ENCODE measurements at regions not wholly inside any gene's neighbourhood (a gene's known extent, or its start where the extent isn't known, plus 50 kb on each side); places are given as distances from the start of the nearest gene placed in this dataset.

DNA sequence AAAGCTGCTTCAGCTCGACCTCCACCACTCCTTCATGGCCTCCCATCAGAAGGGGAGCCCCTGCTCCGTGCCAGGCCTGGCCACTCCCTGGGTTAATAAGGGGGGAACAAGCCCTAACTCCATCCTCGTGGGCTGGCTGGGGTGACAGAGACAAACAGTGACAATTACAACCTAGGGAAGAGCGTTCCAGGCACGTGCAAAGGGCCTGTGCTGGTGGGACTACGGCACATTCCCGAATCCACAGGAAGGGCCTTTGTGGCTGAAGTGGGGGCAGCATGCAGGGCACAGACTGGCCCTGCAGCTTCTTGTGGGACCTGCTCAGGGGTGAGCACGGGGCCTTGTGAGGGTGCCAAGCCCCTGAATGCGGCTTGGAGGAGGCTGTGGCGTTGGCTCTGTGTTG lies 157.4 kb downstream of the C9orf50 start:
- H3K9me3 Mint-ChIP-seq: no peaks in the 10 kb centered on the region
- no peaks in the 10 kb centered on the region for H3K36me3 Mint-ChIP-seq (ENCODE audit: low read depth)
- peaks cover 65% of the 10 kb centered on the region for H3K4me1 Mint-ChIP-seq (ENCODE audit: low read depth)
- H3K27ac Mint-ChIP-seq: peak overlapping the region; percentile 23
- H3K4me3 Mint-ChIP-seq: no peak overlapping the region
- intact Hi-C loops (cut with micrococcal nuclease): no loop called here
- H3K27me3 Mint-ChIP-seq: no peaks in the 10 kb centered on the region

DNA sequence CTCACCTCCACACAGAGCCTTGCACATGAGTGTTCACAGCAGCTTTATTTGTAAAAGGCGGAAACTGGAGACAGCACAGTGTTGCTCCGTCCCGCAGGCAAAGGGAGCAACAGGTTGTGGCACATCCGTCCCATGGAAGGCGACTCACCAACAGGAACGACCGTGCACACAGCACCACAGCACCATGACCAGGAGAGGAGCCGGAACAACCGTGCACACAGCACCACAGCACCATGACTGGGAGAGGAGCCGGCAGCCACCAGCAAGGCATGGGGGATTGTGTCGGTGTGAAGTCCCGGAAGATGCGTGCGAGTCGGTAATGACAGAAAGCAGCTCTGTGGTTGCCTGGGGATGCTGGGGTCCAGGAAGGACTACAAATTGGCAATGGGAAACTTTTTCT lies 158.5 kb downstream of the C9orf50 start:
- Mint-ChIP-seq H3K4me1 (ENCODE audit: low read depth) (peaks cover 64% of the 10 kb centered on the region), H3K36me3 (ENCODE audit: low read depth) (no peaks in the 10 kb centered on the region), H3K4me3 (no peak overlapping the region), H3K27ac (peak overlapping the region; percentile 20), H3K27me3 (no peaks in the 10 kb centered on the region), H3K9me3 (no peaks in the 10 kb centered on the region)
- intact Hi-C loops (cut with micrococcal nuclease): no loop called here

DNA sequence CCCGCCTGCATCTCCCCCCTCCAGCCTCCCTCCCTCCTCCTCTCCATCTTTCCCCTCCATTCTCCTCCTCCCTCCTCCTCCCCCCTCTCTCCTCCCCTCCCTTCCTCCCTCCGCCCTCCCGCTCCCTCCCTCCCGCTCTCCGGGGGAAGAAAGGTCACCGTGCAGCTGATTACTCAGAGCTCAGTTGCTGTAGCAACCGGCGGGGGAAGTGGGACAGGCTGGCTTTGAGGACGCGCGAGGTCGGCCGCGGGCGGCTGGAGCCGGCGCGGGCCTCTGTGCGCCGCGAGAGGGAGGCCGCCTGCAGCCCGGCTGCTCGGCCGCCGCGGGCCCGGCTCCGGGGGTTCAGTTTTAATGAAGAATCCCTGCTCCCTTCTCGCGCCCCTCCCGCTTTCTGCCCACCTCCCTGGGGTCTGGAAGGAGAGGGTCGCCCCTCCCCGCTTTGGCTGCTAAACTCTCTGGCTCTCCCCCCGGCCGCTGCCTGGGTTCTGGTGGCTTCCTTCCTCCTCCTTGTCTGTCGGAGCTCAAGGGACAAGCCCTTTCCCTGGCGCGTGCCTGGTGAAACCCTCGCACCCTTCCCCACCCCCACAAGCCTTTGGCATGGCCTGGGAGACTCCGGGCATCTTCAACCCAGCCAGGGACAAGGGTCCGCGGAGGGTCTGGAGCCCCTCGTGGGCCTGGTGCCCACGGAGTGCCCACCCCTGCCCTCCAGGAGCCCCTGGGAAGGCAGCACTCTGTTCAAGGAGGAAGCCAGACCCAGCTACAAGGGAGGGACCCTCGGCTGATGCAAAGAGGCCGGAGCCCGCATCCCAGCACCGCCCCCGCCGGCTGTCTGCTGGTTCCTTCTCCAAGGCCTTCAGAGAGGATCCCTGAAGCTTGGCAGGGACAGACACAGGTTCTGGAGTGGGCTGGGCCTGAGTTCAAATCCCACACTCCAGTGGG lies 160.3 kb downstream of the C9orf50 start:
- H3K36me3 Mint-ChIP-seq (ENCODE audit: low read depth): no peaks in the 10 kb centered on the region
- peak overlapping the region; percentile 99 for H3K27ac Mint-ChIP-seq
- peaks cover 60% of the 10 kb centered on the region for H3K4me1 Mint-ChIP-seq (ENCODE audit: low read depth)
- H3K27me3 Mint-ChIP-seq: peaks cover 1% of the 10 kb centered on the region
- no peaks in the 10 kb centered on the region for H3K9me3 Mint-ChIP-seq
- intact Hi-C loops (cut with micrococcal nuclease): loop anchor here (1.0 kb wide), 1 partner anchor 36 kb away; no protein-coding TSS in a partner anchor
- H3K4me3 Mint-ChIP-seq: peak overlapping the region; percentile 82

DNA sequence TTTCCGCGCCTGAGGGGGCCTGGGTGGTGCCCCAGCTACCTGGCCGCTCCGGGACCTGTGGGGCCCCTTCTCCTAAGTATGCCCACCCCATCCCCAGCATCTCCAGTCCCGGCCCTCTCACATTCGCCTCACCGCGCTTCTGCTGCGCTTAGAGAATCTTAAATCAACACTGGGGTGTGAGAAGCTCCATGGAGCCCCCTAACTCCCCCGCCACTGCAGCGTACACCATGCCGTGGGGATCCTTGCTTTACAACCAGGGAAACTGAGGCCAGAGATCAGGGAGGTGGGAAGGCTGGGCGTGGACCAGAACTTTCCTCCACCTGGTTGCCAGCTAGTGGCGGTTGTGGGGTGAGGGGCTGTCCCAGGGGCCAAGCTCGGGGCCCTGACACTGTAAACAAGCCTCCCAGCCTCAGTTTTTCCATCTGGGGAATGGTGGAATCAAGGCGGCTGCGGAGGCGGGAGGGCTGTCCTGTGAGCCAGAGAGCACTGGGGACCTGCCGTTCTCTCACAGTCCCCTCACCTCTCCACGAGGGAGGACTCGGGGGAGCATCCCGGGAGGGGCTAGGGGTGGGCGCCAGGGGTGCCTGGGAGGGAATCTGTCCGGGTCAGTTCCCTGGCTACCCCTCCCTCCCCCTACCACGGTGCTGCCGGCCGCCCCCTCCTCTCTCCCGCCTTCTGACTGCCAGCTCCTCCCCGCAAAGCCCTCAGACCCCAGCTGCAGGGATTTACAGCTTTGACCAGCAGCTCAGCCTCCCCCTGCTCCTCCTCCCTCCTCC lies 161.2 kb downstream of the C9orf50 start:
- Mint-ChIP-seq H3K27ac (peak overlapping the region; percentile 99), H3K9me3 (no peaks in the 10 kb centered on the region), H3K4me1 (ENCODE audit: low read depth) (peaks cover 59% of the 10 kb centered on the region), H3K27me3 (peaks cover 3% of the 10 kb centered on the region), H3K36me3 (ENCODE audit: low read depth) (no peaks in the 10 kb centered on the region), H3K4me3 (no peak overlapping the region)
- intact Hi-C loops (cut with micrococcal nuclease): loop anchor here (1.0 kb wide), 1 partner anchor 37 kb away; no protein-coding TSS in a partner anchor

DNA sequence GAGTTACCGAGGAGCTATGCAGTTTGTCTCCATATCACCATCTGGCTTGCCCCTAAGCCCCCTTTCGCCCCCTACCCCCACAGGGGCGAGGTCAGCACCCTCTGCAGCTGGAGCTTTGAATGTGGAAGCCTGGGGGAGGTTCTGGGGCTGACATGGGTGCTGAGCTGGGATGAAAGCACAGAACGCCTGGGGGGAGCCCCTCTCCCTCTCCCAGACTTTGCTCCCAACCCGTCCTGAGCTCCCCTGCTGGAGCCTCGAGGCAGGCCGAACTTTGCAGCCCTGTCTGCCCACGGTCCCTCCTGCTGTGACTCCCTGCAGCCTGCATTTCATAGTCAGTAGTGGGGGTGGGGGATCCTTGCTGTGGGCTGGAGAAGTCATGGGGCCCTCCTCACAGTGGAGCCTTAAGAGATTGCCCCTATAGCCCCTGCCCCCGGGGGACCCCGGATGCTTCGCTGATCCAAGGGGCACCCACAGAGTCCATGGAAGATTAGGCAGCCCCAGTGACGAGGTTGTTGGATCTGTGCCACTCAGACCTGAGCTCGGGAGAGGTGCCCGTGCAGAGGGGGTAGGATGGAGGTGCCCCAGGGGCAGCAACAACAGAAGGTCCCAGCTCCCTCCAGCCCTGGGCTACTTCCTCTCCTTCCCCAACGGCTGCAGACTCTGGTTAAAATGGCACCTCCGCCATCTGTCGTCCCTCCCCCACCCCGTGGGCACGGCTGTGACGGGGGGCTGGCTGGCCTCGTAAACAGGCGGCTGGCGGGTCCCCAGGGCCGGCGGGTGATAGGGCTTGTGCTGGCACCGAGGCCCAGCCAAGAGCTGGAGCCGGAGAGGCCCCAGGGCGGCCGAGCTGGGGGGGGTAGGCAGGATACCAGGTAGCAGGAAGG lies 162.0 kb downstream of the C9orf50 start:
- H3K9me3 Mint-ChIP-seq: no peaks in the 10 kb centered on the region
- H3K36me3 Mint-ChIP-seq (ENCODE audit: low read depth): no peaks in the 10 kb centered on the region
- H3K27me3 Mint-ChIP-seq: peaks cover 3% of the 10 kb centered on the region
- intact Hi-C loops (cut with micrococcal nuclease): no loop called here
- peak overlapping the region; percentile 63 for H3K27ac Mint-ChIP-seq
- no peak overlapping the region for H3K4me3 Mint-ChIP-seq
- peaks cover 56% of the 10 kb centered on the region for H3K4me1 Mint-ChIP-seq (ENCODE audit: low read depth)

DNA sequence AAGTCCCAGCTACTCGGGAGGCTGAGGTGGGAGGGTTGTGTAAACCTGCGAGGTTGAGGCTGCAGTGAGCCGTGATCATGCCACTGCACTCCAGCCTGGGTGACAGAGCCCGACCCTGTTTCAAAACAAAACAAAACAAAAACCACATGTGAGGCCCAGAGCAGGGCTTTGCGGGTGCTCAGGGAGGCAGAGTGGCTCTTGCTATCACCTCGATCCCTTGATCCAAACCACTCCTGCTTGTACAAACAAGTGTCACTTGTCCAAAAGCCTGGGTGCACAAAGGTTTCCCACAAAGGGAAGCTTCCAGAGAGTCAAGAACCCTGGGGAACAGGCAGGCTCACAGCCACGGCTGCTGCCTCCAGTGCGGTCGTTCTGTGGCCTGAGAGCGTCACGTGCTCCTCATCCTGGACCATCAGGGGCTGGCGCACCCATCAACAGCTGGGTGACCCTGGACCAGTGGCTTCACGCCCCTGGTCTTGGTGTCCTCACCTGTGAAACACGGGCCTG lies 162.7 kb downstream of the C9orf50 start:
- Mint-ChIP-seq H3K9me3 (no peaks in the 10 kb centered on the region), H3K4me3 (no peak overlapping the region), H3K36me3 (ENCODE audit: low read depth) (no peaks in the 10 kb centered on the region), H3K4me1 (ENCODE audit: low read depth) (peaks cover 49% of the 10 kb centered on the region), H3K27me3 (peaks cover 3% of the 10 kb centered on the region), H3K27ac (peak overlapping the region; percentile 63)
- intact Hi-C loops (cut with micrococcal nuclease): no loop called here

DNA sequence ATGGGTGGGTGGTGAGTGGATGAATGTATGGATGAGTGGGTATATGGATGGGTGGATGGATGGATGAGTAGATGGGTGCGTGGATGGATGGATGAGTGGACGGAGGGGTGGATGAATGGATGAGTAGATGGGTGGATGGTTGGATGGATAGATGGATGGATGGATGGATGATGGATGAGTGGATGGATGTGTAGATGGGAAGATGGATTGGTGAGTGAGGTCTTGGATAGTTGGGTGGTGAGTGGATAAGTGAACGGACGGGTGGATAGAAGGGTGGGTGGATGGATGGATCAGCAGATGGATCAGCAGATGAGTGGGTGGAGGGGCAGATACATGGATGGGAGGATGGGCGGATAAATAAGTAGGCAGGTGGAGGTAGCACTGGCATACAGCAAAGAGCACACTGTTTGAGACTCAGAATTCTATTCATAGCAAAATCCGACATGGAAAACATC lies 163.5 kb downstream of the C9orf50 start:
- Mint-ChIP-seq H3K4me3 (no peak overlapping the region), H3K36me3 (ENCODE audit: low read depth) (no peaks in the 10 kb centered on the region), H3K9me3 (no peaks in the 10 kb centered on the region), H3K4me1 (ENCODE audit: low read depth) (peaks cover 48% of the 10 kb centered on the region), H3K27ac (no peak overlapping the region), H3K27me3 (peaks cover 3% of the 10 kb centered on the region)
- intact Hi-C loops (cut with micrococcal nuclease): no loop called here

DNA sequence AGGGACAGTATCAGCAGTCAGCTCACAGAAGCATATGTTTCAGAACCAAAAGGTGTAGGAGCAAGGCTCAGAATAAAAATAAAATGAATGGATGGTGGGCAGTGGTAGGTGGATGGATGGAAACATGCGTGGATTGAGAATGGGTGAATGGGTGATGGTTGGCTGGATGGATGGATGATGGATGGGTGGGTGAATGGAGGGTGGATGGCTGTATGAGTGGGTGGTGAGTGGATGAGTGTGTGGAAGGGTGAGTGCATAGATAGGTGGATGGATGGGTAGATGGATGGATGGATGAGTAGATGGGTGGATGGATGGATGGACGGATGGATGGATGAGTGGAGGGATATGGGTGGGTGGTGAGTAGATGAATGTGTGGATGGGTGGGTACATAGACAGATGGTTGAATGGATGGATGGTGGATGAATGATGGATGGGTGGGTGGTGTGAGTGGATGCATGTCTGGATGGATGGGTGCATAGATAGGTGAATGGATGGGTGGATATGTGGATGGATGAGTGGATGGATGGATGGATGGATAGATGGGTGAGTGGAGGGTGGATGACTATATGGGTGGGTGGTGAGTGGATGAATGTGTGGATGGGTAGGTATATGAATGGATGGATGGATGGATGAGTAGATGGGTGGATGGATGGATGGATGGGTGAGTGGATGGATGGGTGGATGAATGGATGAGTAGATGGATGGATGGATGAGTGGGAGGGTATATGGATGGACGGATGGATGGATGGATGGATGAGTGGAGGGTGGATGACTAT lies 164.2 kb downstream of the C9orf50 start:
- H3K27me3 Mint-ChIP-seq: peaks cover 7% of the 10 kb centered on the region
- no peaks in the 10 kb centered on the region for H3K9me3 Mint-ChIP-seq
- H3K36me3 Mint-ChIP-seq (ENCODE audit: low read depth): no peaks in the 10 kb centered on the region
- intact Hi-C loops (cut with micrococcal nuclease): no loop called here
- no peak overlapping the region for H3K4me3 Mint-ChIP-seq
- peaks cover 48% of the 10 kb centered on the region for H3K4me1 Mint-ChIP-seq (ENCODE audit: low read depth)
- no peak overlapping the region for H3K27ac Mint-ChIP-seq

DNA sequence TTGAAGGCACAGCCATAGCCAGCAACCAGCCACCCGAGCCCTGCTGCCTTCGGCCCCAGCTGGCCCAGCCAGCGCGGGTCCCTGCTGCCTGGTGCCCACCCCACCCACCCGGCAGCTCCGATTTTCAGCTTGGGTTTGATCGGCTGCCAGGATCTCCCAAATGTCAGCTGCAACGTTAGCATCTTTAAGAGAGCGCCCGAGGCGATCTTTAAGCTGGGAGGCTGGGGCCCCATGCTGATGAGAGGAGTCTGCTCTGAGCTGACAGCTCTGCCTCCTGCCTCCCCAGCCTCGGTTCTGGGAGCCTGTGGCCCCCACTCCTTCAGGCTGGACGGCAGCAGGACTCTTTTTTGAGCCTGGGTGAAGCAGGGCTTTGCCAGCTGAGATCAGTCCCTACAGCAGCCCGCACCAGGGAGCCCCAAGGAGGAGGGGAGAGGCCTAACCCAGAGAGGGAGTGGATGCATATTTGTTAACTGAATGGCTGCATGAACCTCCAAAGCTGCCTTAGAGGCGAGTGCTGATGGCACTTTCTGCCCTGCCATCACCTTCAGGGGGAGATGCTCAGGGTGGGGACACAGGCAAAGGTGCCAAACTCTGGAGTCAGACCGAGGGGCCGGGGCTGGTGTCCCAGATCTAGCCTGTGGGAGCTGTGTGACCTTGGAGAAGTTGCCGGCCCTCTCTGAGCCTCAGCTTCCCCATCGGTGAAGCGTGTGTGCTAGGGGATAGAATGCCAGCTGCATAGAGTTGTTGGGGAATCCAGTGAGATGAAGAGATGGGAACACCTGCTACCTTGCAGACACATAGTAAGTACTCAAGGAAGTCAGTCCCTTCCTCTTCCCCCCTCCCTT lies 165.5 kb downstream of the C9orf50 start:
- Mint-ChIP-seq H3K27me3 (peaks cover 7% of the 10 kb centered on the region), H3K9me3 (no peaks in the 10 kb centered on the region), H3K4me3 (no peak overlapping the region), H3K36me3 (ENCODE audit: low read depth) (no peaks in the 10 kb centered on the region), H3K4me1 (ENCODE audit: low read depth) (peaks cover 42% of the 10 kb centered on the region), H3K27ac (peak overlapping the region; percentile 11)
- intact Hi-C loops (cut with micrococcal nuclease): no loop called here

DNA sequence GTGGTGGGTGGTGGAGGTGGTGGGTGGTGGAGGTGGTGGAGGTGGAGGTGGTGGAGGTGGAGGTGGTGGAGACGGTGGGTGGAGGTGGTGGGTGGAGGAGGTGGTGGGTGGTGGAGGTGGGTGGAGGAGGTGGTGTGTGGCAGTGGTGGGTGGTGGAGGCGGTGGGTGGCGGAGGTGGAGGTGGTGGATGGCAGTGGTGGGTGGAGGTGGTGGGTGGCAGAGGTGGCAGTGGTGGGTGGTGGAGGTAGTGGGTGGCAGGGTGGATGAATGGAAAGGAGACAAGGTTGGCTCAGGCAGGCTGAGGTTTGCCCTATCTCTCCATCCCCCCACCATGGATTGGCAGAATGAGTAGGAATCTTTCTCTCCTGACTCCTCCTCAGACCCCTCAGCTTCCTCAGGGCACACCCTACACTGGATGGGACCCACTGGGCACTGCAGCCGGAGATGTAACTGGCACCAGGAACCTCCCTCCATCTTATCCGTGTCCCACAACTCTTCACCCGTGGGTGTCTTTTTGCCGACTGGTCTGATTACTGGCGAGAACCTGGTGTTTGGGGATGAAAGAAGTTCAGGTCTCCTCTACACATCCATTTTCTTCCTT lies 166.3 kb downstream of the C9orf50 start:
- no peak overlapping the region for H3K27ac Mint-ChIP-seq
- H3K36me3 Mint-ChIP-seq (ENCODE audit: low read depth): no peaks in the 10 kb centered on the region
- peaks cover 7% of the 10 kb centered on the region for H3K27me3 Mint-ChIP-seq
- H3K9me3 Mint-ChIP-seq: no peaks in the 10 kb centered on the region
- no peak overlapping the region for H3K4me3 Mint-ChIP-seq
- intact Hi-C loops (cut with micrococcal nuclease): no loop called here
- H3K4me1 Mint-ChIP-seq (ENCODE audit: low read depth): peaks cover 39% of the 10 kb centered on the region

DNA sequence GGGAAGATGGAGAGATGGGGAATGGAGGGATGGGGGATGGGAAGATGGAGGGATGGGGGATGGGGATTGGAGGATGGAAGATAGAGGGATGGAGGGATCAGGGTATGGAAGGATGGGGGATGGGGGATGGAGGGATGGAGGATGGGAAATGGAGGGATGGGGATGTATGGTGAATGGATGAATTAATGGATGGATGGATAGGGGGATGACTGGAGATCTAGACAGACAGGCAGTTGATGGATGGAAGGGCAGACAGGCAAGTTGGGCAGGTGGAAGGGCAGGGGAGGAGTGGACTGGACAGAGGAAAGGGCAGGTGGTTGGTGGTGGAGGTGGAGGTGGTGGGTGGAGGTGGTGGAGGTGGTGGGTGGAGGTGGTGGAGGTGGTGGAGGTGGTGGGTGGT lies 167.2 kb downstream of the C9orf50 start:
- Mint-ChIP-seq H3K27ac (no peak overlapping the region), H3K9me3 (no peaks in the 10 kb centered on the region), H3K27me3 (peaks cover 7% of the 10 kb centered on the region)

DNA sequence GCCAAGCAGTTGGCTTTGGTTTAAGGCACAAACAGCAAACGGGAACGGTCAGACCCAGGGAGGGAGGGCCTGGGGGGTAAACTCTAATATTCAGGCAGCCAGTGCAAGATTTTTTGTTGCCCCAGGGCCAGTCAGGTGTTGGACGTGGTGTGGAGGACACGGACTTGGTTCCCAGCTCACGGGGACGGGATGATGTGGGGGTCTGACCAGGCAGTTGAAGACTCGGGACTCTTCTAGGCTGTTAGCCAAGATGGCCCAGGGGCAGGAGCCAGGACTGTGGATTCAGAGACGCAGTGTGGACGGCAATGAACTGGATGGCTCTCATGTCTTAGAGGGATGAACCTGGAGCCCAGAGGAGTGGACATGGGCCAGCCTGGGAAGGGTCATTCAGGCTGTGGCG lies 169.2 kb downstream of the C9orf50 start:
- Mint-ChIP-seq H3K4me1 (ENCODE audit: low read depth) (peaks cover 19% of the 10 kb centered on the region), H3K36me3 (ENCODE audit: low read depth) (no peaks in the 10 kb centered on the region), H3K27me3 (peaks cover 17% of the 10 kb centered on the region), H3K27ac (no peak overlapping the region), H3K9me3 (peaks cover 6% of the 10 kb centered on the region), H3K4me3 (no peak overlapping the region)
- intact Hi-C loops (cut with micrococcal nuclease): no loop called here

More for the DNA sequence above, 167.2 kb downstream of the C9orf50 start:
- peaks cover 30% of the 10 kb centered on the region for H3K4me1 Mint-ChIP-seq (ENCODE audit: low read depth)
- intact Hi-C loops (cut with micrococcal nuclease): no loop called here
- no peaks in the 10 kb centered on the region for H3K36me3 Mint-ChIP-seq (ENCODE audit: low read depth)
- no peak overlapping the region for H3K4me3 Mint-ChIP-seq

Data from dendritic cell treated with granulocyte-macrophage colony-stimulating factor and Interleukin-4, amounts not matched to agents 40 ng/mL and 50 ng/mL, for 4 days (primary cell).